ENCODE measurements at regions not wholly inside any gene's neighbourhood (a gene's known extent, or its start where the extent isn't known, plus 50 kb on each side); places are given as distances from the start of the nearest gene placed in this dataset.

DNA sequence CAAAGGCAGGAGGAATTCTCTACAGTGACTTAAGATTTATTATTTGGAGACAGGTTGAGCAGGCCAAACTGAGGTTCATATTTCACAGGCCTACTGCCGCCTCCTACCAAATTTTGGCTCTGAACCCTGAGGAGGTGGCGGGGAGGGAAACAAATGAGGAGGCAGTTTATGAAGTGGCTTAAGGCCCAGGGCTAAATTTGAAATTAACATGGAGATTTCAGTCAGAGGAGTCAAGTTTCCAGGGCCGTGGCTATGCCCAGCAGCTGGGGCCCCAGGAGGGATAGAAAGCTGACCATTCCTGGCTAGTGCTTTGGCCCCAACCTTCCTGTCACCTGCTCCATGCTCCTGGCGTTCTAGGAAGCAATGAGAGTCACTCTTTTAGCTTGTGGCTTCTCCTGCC lies 73.4 kb upstream of the ARHGAP36 start:
- H3K79me2 ChIP-seq (ENCODE audit: low read depth), result no peaks in the 10 kb centered on the region
- ChIA-PET POLR2A (ENCODE audit: unreplicated experiment) (no interaction called here), CTCF (no interaction called here)
- no peaks in the 10 kb centered on the region; the same call in 1 of the 2 replicates for H4K20me1 ChIP-seq (ENCODE audit: insufficient read depth)
- H3K4me3 ChIP-seq, result no peak overlapping the region
- no peaks in the 10 kb centered on the region for H3K27me3 ChIP-seq (ENCODE audit: insufficient read depth, low read depth)
- no peaks in the 10 kb centered on the region for H3F3A ChIP-seq (ENCODE audit: insufficient read depth, low read depth)
- no peaks in the 10 kb centered on the region for H3K4me1 ChIP-seq (replicated peaks; ENCODE audit: insufficient read depth)
- TF ChIP-seq, protein P1, sequence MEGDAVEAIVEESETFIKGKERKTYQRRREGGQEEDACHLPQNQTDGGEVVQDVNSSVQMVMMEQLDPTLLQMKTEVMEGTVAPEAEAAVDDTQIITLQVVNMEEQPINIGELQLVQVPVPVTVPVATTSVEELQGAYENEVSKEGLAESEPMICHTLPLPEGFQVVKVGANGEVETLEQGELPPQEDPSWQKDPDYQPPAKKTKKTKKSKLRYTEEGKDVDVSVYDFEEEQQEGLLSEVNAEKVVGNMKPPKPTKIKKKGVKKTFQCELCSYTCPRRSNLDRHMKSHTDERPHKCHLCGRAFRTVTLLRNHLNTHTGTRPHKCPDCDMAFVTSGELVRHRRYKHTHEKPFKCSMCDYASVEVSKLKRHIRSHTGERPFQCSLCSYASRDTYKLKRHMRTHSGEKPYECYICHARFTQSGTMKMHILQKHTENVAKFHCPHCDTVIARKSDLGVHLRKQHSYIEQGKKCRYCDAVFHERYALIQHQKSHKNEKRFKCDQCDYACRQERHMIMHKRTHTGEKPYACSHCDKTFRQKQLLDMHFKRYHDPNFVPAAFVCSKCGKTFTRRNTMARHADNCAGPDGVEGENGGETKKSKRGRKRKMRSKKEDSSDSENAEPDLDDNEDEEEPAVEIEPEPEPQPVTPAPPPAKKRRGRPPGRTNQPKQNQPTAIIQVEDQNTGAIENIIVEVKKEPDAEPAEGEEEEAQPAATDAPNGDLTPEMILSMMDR (conservative IDR thresholded peaks at IDR 0.05), result no peak
- TF ChIP-seq EZH2 (IDR thresholded peaks at IDR 0.05; ENCODE audit: low read depth), result no peak
- BruUV-seq (replicated peaks), result no TSS peak
- H3K9me3 ChIP-seq (ENCODE audit: insufficient read depth, low read depth), result no peaks in the 10 kb centered on the region
- intact Hi-C loops (cut with micrococcal nuclease; ENCODE audit: unreplicated experiment), result no loop called here
- no peak overlapping the region for H2AFZ ChIP-seq
- no peaks in the 10 kb centered on the region for H3K9me2 ChIP-seq (ENCODE audit: insufficient read depth)
- no peak overlapping the region for H3K4me2 ChIP-seq
- no peak overlapping the region for H3K27ac ChIP-seq
- H3K36me3 ChIP-seq (ENCODE audit: low read depth), result no peaks in the 10 kb centered on the region
- no peak for DNase-seq

DNA sequence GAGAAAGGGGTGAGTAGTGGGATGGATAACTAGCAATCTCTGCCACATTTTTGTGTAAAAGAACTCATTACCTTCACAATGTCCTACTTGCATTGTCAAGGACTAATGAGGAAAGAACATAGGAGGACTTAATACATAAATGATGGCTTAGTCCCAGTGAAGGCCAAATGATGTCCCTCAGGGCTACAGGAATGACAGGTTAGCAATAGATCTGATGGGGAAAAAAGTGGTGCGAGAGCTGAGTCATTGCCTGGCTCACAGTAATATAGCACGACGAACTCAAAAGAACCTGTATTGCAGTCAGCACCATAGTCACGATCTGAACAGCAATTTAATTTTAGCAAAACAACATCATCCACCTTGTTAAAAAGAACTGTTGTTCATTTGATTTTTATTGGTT lies 70.9 kb upstream of the ARHGAP36 start:
- Histone ChIP-seq H3K79me2 (ENCODE audit: low read depth) (no peaks in the 10 kb centered on the region), H4K20me1 (ENCODE audit: insufficient read depth) (no peaks in the 10 kb centered on the region; the same call in 1 of the 2 replicates), H3K9me2 (ENCODE audit: insufficient read depth) (no peaks in the 10 kb centered on the region), H3K36me3 (ENCODE audit: low read depth) (no peaks in the 10 kb centered on the region), H3K27me3 (ENCODE audit: insufficient read depth, low read depth) (no peaks in the 10 kb centered on the region), H3F3A (ENCODE audit: insufficient read depth, low read depth) (no peaks in the 10 kb centered on the region), H3K4me1 (replicated peaks; ENCODE audit: insufficient read depth) (no peaks in the 10 kb centered on the region), H3K9me3 (ENCODE audit: insufficient read depth, low read depth) (no peaks in the 10 kb centered on the region), H2AFZ (no peak overlapping the region), H3K4me2 (no peak overlapping the region), H3K4me3 (no peak overlapping the region), H3K27ac (no peak overlapping the region)
- no peak for DNase-seq
- ChIA-PET CTCF (no interaction called here), POLR2A (ENCODE audit: unreplicated experiment) (no interaction called here)
- no TSS peak for BruUV-seq (replicated peaks)
- TF ChIP-seq, protein P1 (conservative IDR thresholded peaks at IDR 0.05), result no peak
- TF ChIP-seq EZH2 (IDR thresholded peaks at IDR 0.05; ENCODE audit: low read depth), result no peak
- intact Hi-C loops (cut with micrococcal nuclease; ENCODE audit: unreplicated experiment), result no loop called here

DNA sequence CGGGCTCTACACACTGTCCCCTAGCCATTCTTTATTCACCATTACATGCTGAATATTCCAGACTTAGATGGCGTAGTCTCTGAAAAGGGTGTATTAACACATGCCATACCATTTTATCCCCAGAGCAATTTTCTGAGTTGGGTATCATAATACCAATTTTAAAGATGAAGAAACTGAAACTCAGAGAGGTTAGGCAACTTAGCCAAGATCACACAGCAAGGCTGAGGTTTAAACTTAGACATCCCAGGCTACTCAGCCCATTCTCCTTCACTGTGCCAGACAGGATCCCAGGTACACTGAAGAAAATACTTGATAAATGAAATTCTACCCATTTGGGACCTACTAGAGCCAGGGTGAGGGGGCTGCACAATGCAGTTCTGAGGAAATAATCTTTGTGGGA lies 67.4 kb upstream of the ARHGAP36 start:
- no peaks in the 10 kb centered on the region for H3K9me3 ChIP-seq (ENCODE audit: insufficient read depth, low read depth)
- H4K20me1 ChIP-seq (ENCODE audit: insufficient read depth), result no peaks in the 10 kb centered on the region
- peaks cover 3% of the 10 kb centered on the region; the same call in 1 of the 2 replicates for H3K27me3 ChIP-seq (ENCODE audit: insufficient read depth, low read depth)
- intact Hi-C loops (cut with micrococcal nuclease; ENCODE audit: unreplicated experiment), result loop anchor here (5.0 kb wide), 1 partner anchor 687 kb away; no protein-coding TSS in a partner anchor
- no TSS peak for BruUV-seq (replicated peaks)
- H3K79me2 ChIP-seq (ENCODE audit: low read depth), result no peaks in the 10 kb centered on the region
- H3K4me1 ChIP-seq (replicated peaks; ENCODE audit: insufficient read depth), result no peaks in the 10 kb centered on the region
- no peak overlapping the region for H3K4me3 ChIP-seq
- ChIA-PET CTCF (no interaction called here), POLR2A (ENCODE audit: unreplicated experiment) (no interaction called here)
- no peak overlapping the region for H3K27ac ChIP-seq
- no peak for DNase-seq
- no peaks in the 10 kb centered on the region for H3K36me3 ChIP-seq (ENCODE audit: low read depth)
- no peak overlapping the region for H2AFZ ChIP-seq
- TF ChIP-seq EZH2 (IDR thresholded peaks at IDR 0.05; ENCODE audit: low read depth), result no peak
- TF ChIP-seq, protein P1 (conservative IDR thresholded peaks at IDR 0.05), result no peak
- H3K9me2 ChIP-seq (ENCODE audit: insufficient read depth), result no peaks in the 10 kb centered on the region
- H3K4me2 ChIP-seq, result no peak overlapping the region
- H3F3A ChIP-seq (ENCODE audit: insufficient read depth, low read depth), result no peaks in the 10 kb centered on the region

Data from PC-9 (cell line).